Sigmoid colon (tissue), 6 donors: ENCODE measurements at regions not wholly inside any gene's neighbourhood (a gene's known extent, or its start where the extent isn't known, plus 50 kb on each side); places are given as distances from the start of the nearest gene placed in this dataset.

Experiments
- DNase-seq: peaks from one replicate; pipeline ENCODE4 v3.0.0-alpha.2; 2019
- H3K27ac ChIP-seq, 4 donors: fragments of 200-600 bp; sonication (generic); one replicate each; pipeline ENCODE4 v1.5.1; 2016 to 2019; ENCODE audit warnings: mild to moderate bottlenecking in 1 of 4
- H3K27me3 ChIP-seq, 3 donors: fragments of 200-600 bp; sonication (generic); one replicate each; pipeline ENCODE4 v1.5.1; 2019; ENCODE audit warnings: mild to moderate bottlenecking in 1 of 3
- H3K36me3 ChIP-seq, 4 donors: fragments of 200-600 bp; sonication (generic); one replicate each; pipeline ENCODE4 v1.5.1; 2016 to 2019
- H3K4me1 ChIP-seq, 4 donors: fragments of 200-600 bp; sonication (generic); one replicate each; pipeline ENCODE4 v1.5.1; 2017 to 2019
- H3K4me3 ChIP-seq, 4 donors: fragments of 200-600 bp; sonication (generic); one replicate each; pipeline ENCODE4 v1.5.1; 2017 to 2019; ENCODE audit warnings: mild to moderate bottlenecking in 2 of 4, moderate library complexity in 1 of 4
- H3K9me3 ChIP-seq, 4 donors: fragments of 200-600 bp in 3 of 4; sonication (generic) in 3 of 4; one replicate each; pipeline versions ENCODE4 v1.5.1 to v1.6.1; 2013 to 2019
- CTCF ChIP-seq, 4 experiments: fragments of 450-650 bp in 3 of 4; fragments of 200-600 bp in 1 of 4; IDR thresholded peaks; one replicate each; pipeline ENCODE4 v1.5.1; 2016 to 2019; ENCODE audit warnings: antibody characterized with exemption in 4 of 4, mild to moderate bottlenecking in 3 of 4, moderate library complexity in 2 of 4
- EP300 ChIP-seq, 4 donors: sonication (generic); formaldehyde crosslinking; IDR thresholded peaks; one replicate each; pipeline ENCODE4 v1.6.1; 2017; ENCODE audit warnings: antibody characterized with exemption in 4 of 4
- POLR2A ChIP-seq, 2 donors: fragments of 450-650 bp; IDR thresholded peaks; one replicate each; pipeline ENCODE4 v1.6.1; 2016; ENCODE audit warnings: antibody characterized with exemption in 2 of 2, mild to moderate bottlenecking in 2 of 2, moderate library complexity in 2 of 2
- POLR2AphosphoS5 ChIP-seq, 4 donors: sonication (generic); formaldehyde crosslinking; IDR thresholded peaks; one replicate each; pipeline ENCODE4 v1.6.1; 2017; ENCODE audit warnings: antibody characterized with exemption in 4 of 4
- WGBS, 2 donors: extraction: QIAGEN DNeasy Blood & Tissue Kit; methylation state at CpG; one replicate each; pipeline ENCODE4 v1.1.7; 2013; 5-methylcytosine and 5-hydroxymethylcytosine counted together
- intact Hi-C: fragments of 100-400 bp; cut with DNase I; formaldehyde crosslinking; loops from one replicate; pipeline ENCODE4 v1.15.1; 2023
- donor health status: healthy with polysubstance abuse.
- donor health status: healthy.

- no peak overlapping the region for H3K27ac ChIP-seq
- H3K27me3 ChIP-seq = no peaks in the 10 kb centered on the region
- intact Hi-C loops = no loop called here
- WGBS, 2 donors = 83 to 86% methylated on average over 3 of the region's 3 CpGs
- TF ChIP-seq CTCF (IDR thresholded peaks at IDR 0.05) (no peak), POLR2A (IDR thresholded peaks at IDR 0.05) (no peak), POLR2AphosphoS5 (IDR thresholded peaks at IDR 0.05) (no peak), EP300 (IDR thresholded peaks at IDR 0.05) (no peak)
- no peak overlapping the region for H3K4me3 ChIP-seq
- no peak for DNase-seq
- no peaks in the 10 kb centered on the region for H3K36me3 ChIP-seq
- no peaks in the 10 kb centered on the region for H3K4me1 ChIP-seq
- H3K9me3 ChIP-seq = peaks cover 0 to 4% (median 0%) of the 10 kb centered on the region in 4 donors
These were observed 293.3 kb downstream of the METTL15 start for GRCh38 chr11:28401446-28401845.

DNA sequence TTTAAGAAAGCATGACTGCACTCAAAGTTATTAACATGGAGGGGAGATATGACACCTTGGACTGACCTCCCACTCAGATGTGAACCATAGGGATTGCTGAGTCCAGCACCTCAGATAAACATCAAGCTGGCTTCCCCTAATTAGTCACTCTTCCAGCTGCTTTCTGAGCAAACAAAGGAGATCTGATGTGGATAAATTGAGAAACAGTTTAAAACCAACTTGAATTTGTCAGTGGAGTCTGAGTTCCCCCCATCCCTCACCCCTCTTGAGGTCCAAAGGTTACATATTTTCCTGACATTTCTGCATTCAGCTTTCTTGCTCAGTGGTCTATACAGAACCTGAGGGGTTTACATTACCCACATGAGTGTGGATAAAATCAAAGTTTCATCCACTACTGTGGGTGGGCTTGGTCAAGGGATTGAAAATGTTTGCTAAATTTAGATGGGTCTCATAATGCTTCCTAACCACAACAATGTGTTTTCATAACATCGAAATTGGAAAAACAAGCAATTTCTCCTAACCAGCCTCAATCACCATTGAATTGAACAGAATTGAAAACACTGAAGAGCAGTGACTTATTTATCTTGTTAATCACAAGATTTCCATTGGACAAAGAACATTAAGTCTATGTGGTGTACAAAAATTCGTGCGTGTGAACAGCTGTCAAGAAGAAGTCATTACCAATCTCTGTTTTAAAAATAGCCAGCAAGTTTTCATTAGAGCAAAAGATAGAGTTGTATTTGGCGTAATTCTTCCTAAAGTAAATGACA, 292.3 kb downstream of the METTL15 start:
- no peak for TF ChIP-seq POLR2A (IDR thresholded peaks at IDR 0.05)
- no peak for TF ChIP-seq CTCF (IDR thresholded peaks at IDR 0.05)
- no peak for TF ChIP-seq POLR2AphosphoS5 (IDR thresholded peaks at IDR 0.05)
- TF ChIP-seq EP300 (IDR thresholded peaks at IDR 0.05) = no peak
- Histone ChIP-seq H3K27me3 (no peaks in the 10 kb centered on the region), H3K9me3 (peaks cover 0 to 4% (median 0%) of the 10 kb centered on the region in 4 donors), H3K36me3 (no peaks in the 10 kb centered on the region), H3K4me1 (no peaks in the 10 kb centered on the region), H3K27ac (no peak overlapping the region), H3K4me3 (no peak overlapping the region)
- WGBS, 2 donors = 77 to 81% methylated on average over 4 of the region's 4 CpGs
- intact Hi-C loops = no loop called here
- DNase-seq = no peak

GRCh38 chr11:28393348-28393747, 285.2 kb downstream of the METTL15 start:
- no peaks in the 10 kb centered on the region for H3K36me3 ChIP-seq
- no peak overlapping the region for H3K4me3 ChIP-seq
- intact Hi-C loops = no loop called here
- 79 to 85% methylated on average over 5 of the region's 5 CpGs for WGBS, 2 donors
- no peak for DNase-seq
- no peaks in the 10 kb centered on the region for H3K9me3 ChIP-seq
- H3K4me1 ChIP-seq = no peaks in the 10 kb centered on the region
- H3K27ac ChIP-seq = no peak overlapping the region
- no peak for TF ChIP-seq EP300 (IDR thresholded peaks at IDR 0.05)
- TF ChIP-seq CTCF (IDR thresholded peaks at IDR 0.05) = no peak
- no peak for TF ChIP-seq POLR2A (IDR thresholded peaks at IDR 0.05)
- TF ChIP-seq POLR2AphosphoS5 (IDR thresholded peaks at IDR 0.05) = no peak
- H3K27me3 ChIP-seq = no peaks in the 10 kb centered on the region

- H3K9me3 ChIP-seq = no peaks in the 10 kb centered on the region
- no peak overlapping the region for H3K27ac ChIP-seq
- no peaks in the 10 kb centered on the region for H3K27me3 ChIP-seq
- WGBS, 2 donors = 75 to 81% methylated on average over 4 of the region's 4 CpGs
- intact Hi-C loops = no loop called here
- DNase-seq = no peak
- no peak for TF ChIP-seq POLR2A (IDR thresholded peaks at IDR 0.05)
- no peak for TF ChIP-seq EP300 (IDR thresholded peaks at IDR 0.05)
- TF ChIP-seq CTCF (IDR thresholded peaks at IDR 0.05) = no peak
- TF ChIP-seq POLR2AphosphoS5 (IDR thresholded peaks at IDR 0.05) = no peak
- H3K4me3 ChIP-seq = no peak overlapping the region
- no peaks in the 10 kb centered on the region for H3K36me3 ChIP-seq
- H3K4me1 ChIP-seq = no peaks in the 10 kb centered on the region
These were observed 276.2 kb downstream of the METTL15 start for GRCh38 chr11:28384418-28384817.

DNA sequence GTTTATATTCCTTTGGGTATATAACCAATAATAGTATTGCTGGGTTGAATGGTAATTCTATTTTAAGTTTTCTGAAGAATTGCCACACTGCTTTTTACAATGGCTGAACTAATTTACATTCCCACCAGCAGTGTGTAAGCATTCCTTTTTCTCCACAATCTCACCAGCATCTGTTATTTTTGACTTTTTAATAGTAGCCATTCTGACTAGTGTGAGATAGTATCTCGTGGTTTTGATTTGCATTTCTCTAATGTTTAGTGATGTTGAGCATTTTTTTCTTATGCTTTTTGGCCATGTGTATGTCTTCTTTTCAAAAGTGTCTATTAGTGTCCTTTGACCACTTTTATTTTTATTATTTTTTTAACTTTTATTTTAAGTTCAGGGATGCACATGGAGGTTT, 275.3 kb downstream of the METTL15 start:
- no peak for TF ChIP-seq EP300 (IDR thresholded peaks at IDR 0.05)
- TF ChIP-seq CTCF (IDR thresholded peaks at IDR 0.05) = no peak
- TF ChIP-seq POLR2A (IDR thresholded peaks at IDR 0.05) = no peak
- TF ChIP-seq POLR2AphosphoS5 (IDR thresholded peaks at IDR 0.05) = no peak
- Histone ChIP-seq H3K4me3 (no peak overlapping the region), H3K27me3 (no peaks in the 10 kb centered on the region), H3K27ac (no peak overlapping the region), H3K36me3 (no peaks in the 10 kb centered on the region), H3K4me1 (no peaks in the 10 kb centered on the region), H3K9me3 (no peaks in the 10 kb centered on the region)
- DNase-seq = no peak
- WGBS, 2 donors = 81 to 83% methylated on average over 1 of the region's 1 CpG
- intact Hi-C loops = no loop called here
